ENCODE measurements at regions not wholly inside any gene's neighbourhood (a gene's known extent, or its start where the extent isn't known, plus 50 kb on each side); places are given as distances from the start of the nearest gene placed in this dataset.

DNA sequence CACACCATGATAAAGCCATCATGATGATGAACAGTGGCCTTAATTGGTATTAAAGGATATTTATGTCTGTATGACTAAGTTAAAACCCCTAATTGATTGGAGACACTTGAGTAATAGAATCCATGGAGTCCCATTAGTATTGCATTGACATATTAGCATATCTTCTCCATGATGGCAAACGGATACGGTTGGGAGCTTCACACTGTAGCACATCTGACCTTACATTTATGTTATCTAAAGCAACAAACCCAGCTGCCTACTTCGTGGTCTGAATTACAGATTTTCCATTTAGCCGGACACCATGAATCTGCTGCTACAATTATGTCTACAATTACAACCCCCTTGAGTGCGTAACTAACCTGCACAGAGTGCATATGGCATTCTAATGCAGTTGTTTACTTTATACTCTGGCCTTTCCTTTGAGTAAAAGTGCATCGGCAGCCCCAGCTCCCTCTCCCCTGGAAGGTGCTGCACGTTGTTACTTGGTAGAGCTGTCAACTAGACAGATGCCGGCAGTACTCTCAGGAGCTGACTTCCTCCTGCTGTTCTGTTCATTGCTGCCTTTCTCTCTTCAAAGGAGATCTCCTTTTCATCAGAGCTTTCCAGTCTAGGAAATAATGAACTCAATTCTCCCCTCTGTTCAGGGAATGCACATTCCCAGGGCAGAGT, 92.1 kb downstream of the LRRC30 start:
- TF ChIP-seq CTCF (IDR thresholded peaks at IDR 0.05; ENCODE audit: low read depth, low read length), result no peak
- H3K4me3 ChIP-seq (ENCODE audit: low read depth, low read length), result no peak overlapping the region
- in situ Hi-C loops (cut with HindIII; ENCODE audit: low sequenced_read_pairs), result no loop called here
- DNase-seq (ENCODE audit: low read depth, low spot score), result no peak

- in situ Hi-C loops (cut with HindIII; ENCODE audit: low sequenced_read_pairs), result no loop called here
- DNase-seq (ENCODE audit: low read depth, low spot score), result no peak
- no peak for TF ChIP-seq CTCF (IDR thresholded peaks at IDR 0.05; ENCODE audit: low read depth, low read length)
- no peak overlapping the region for H3K4me3 ChIP-seq (ENCODE audit: low read depth, low read length)
These were observed 94.2 kb downstream of the LRRC30 start for GRCh38 chr18:7325126-7325430.

DNA sequence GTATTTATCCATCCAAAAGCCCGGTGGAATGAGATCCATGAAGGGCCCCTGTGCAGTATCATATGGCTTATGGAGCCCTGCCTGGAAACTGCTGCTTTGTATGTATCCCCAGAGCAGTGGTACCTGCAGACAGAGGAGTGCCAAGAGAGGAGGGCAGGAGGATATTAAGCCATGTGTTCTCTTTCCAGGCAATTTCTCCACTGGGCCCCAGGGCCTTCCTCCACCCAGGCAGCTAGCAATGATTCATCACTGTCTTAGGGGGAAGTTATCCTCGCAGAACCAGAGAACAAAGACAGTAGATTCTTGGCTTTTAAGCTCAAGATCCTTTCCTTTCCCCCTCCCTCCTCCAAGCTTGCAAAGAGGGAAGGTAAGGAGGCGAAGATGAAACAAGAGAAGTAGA, 98.1 kb downstream of the LRRC30 start:
- DNase-seq (ENCODE audit: low read depth, low spot score), result no peak
- no peak for TF ChIP-seq CTCF (IDR thresholded peaks at IDR 0.05; ENCODE audit: low read depth, low read length)
- H3K4me3 ChIP-seq (ENCODE audit: low read depth, low read length), result no peak overlapping the region
- in situ Hi-C loops (cut with HindIII; ENCODE audit: low sequenced_read_pairs), result no loop called here

- DNase-seq (ENCODE audit: low read depth, low spot score), result no peak
These were observed 101.6 kb downstream of the LRRC30 start for GRCh38 chr18:7332452-7332851.

GRCh38 chr18:7333025-7333562, 102.2 kb downstream of the LRRC30 start:
- DNase-seq (ENCODE audit: low read depth, low spot score), result no peak
- in situ Hi-C loops (cut with HindIII; ENCODE audit: low sequenced_read_pairs), result no loop called here
- H3K4me3 ChIP-seq (ENCODE audit: low read depth, low read length), result no peak overlapping the region
- no peak for TF ChIP-seq CTCF (IDR thresholded peaks at IDR 0.05; ENCODE audit: low read depth, low read length)

More at GRCh38 chr18:7332452-7332851, 101.6 kb downstream of the LRRC30 start:
- in situ Hi-C loops (cut with HindIII; ENCODE audit: low sequenced_read_pairs), result no loop called here
- no peak for TF ChIP-seq CTCF (IDR thresholded peaks at IDR 0.05; ENCODE audit: low read depth, low read length)
- H3K4me3 ChIP-seq (ENCODE audit: low read depth, low read length), result no peak overlapping the region

GRCh38 chr18:7334973-7335568, 104.2 kb downstream of the LRRC30 start:
- in situ Hi-C loops (cut with HindIII; ENCODE audit: low sequenced_read_pairs), result no loop called here
- DNase-seq (ENCODE audit: low read depth, low spot score), result no peak
- TF ChIP-seq CTCF (IDR thresholded peaks at IDR 0.05; ENCODE audit: low read depth, low read length), result no peak
- H3K4me3 ChIP-seq (ENCODE audit: low read depth, low read length), result no peak overlapping the region

Data from astrocyte of the spinal cord (primary cell).